ENCODE measurements at regions not wholly inside any gene's neighbourhood (a gene's known extent, or its start where the extent isn't known, plus 50 kb on each side); places are given as distances from the start of the nearest gene placed in this dataset.
A peak's percentile ranks its signal among the peaks of the same experiment; 100 is the strongest.

DNA sequence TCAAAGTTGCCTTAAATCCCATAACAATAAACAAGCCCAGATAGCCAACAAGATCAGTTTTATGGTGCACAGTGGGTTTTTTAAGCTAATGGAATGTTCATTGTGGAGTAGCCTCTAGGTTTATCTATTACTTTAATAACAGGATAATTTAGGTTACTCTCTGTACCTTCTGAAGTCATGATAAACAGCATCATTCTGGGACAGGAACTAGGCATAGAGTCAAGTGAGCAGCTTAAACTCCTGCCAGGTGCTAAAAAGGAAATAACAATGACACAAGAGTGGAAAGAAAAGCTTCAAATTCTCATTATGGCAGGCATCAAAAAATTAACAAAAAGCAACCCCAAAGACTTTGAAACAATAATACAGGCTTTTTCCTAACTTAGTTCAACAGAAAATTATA lies 228.8 kb downstream of the HACE1 start:
- POLR2A ChIA-PET, result no interaction called here
- CTCF ChIA-PET, result no interaction called here
- intact Hi-C loops (cut with micrococcal nuclease), result no loop called here
- Mint-ChIP-seq H3K9me3 (no peaks in the 10 kb centered on the region), H3K4me3 (no peak overlapping the region), H3K4me1 (ENCODE audit: low read depth) (no peaks in the 10 kb centered on the region), H3K27me3 (peaks cover 4% of the 10 kb centered on the region), H3K27ac (no peak overlapping the region), H3K36me3 (ENCODE audit: low read depth) (no peaks in the 10 kb centered on the region)
- TF ChIP-seq, protein P1, sequence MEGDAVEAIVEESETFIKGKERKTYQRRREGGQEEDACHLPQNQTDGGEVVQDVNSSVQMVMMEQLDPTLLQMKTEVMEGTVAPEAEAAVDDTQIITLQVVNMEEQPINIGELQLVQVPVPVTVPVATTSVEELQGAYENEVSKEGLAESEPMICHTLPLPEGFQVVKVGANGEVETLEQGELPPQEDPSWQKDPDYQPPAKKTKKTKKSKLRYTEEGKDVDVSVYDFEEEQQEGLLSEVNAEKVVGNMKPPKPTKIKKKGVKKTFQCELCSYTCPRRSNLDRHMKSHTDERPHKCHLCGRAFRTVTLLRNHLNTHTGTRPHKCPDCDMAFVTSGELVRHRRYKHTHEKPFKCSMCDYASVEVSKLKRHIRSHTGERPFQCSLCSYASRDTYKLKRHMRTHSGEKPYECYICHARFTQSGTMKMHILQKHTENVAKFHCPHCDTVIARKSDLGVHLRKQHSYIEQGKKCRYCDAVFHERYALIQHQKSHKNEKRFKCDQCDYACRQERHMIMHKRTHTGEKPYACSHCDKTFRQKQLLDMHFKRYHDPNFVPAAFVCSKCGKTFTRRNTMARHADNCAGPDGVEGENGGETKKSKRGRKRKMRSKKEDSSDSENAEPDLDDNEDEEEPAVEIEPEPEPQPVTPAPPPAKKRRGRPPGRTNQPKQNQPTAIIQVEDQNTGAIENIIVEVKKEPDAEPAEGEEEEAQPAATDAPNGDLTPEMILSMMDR (IDR thresholded peaks at IDR 0.05), result no peak
- no peak for ATAC-seq
- DNase-seq, result no peak

DNA sequence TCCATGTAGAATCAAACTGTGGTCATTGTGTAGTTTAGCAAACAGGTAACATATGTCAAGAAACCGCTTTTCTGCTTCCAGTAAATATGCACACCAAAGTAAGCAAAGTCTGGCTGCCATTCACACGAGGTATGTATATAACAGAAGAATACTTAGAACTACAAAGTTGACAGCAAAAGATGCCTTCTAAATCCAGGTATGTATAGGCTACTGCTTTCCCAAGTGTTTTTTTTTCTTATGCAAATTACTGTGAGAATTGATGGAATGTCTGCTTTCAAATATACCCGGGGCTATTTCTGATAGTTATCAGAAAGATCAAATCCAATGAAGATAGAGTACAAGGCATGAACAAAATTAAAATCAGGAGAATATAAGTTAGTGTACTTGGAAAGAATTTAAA lies 229.2 kb downstream of the HACE1 start:
- intact Hi-C loops (cut with micrococcal nuclease), result no loop called here
- Mint-ChIP-seq H3K9me3 (no peaks in the 10 kb centered on the region), H3K27ac (no peak overlapping the region), H3K4me3 (no peak overlapping the region), H3K27me3 (peaks cover 4% of the 10 kb centered on the region), H3K36me3 (ENCODE audit: low read depth) (no peaks in the 10 kb centered on the region), H3K4me1 (ENCODE audit: low read depth) (no peaks in the 10 kb centered on the region)
- ATAC-seq (no peak), DNase-seq (no peak)
- POLR2A ChIA-PET, result no interaction called here
- CTCF ChIA-PET, result no interaction called here
- TF ChIP-seq, protein P1 (IDR thresholded peaks at IDR 0.05), result no peak

DNA sequence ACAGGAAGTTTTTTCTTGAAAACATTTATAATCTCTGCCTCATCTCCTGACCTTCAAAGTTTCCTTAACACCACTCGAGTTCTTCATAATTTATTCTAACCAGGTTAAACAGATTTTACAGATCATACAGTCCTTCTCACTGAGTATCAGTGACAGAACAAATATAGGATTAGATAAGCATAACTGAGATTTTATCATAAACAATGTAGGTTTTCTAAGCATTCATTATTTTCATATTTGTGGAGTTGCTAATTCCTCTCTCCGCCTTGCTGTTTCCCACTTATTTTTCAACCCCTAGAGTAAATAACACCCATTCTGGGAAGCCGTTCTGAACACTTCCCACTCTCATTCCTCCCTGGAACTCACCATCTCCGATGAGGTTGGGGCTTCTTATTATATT lies 229.9 kb downstream of the HACE1 start:
- DNase-seq, result no peak
- CTCF ChIA-PET, result no interaction called here
- H3K4me1 Mint-ChIP-seq (ENCODE audit: low read depth), result no peaks in the 10 kb centered on the region
- H3K27me3 Mint-ChIP-seq, result peaks cover 5% of the 10 kb centered on the region
- H3K27ac Mint-ChIP-seq, result no peak overlapping the region
- no peaks in the 10 kb centered on the region for H3K36me3 Mint-ChIP-seq (ENCODE audit: low read depth)
- POLR2A ChIA-PET, result no interaction called here
- no peak for ATAC-seq
- TF ChIP-seq, protein P1 (IDR thresholded peaks at IDR 0.05), result no peak
- no peaks in the 10 kb centered on the region for H3K9me3 Mint-ChIP-seq
- intact Hi-C loops (cut with micrococcal nuclease), result no loop called here
- no peak overlapping the region for H3K4me3 Mint-ChIP-seq

DNA sequence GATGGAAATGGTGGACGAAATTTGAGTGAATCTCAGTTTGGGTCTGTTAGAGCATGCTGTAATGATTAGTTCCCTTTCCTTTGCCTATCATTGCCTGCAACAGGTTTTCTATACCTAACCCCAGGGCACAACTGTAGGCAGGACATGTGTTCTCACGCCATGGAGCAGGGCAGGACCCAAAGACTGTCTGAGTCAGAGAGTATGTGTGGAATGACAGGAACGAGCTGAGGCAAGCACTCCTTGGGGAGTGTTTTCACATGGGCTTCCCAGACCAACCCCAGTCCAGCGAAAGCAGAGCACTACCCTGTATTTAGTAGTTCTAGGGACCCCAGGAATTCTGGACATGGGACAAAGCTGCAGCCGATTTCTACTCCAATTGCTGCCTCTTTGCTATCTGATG lies 234.2 kb downstream of the HACE1 start:
- POLR2A ChIA-PET, result no interaction called here
- ATAC-seq (no peak), DNase-seq (no peak)
- Mint-ChIP-seq H3K9me3 (no peaks in the 10 kb centered on the region), H3K4me3 (no peak overlapping the region), H3K27me3 (peaks cover 5% of the 10 kb centered on the region), H3K36me3 (ENCODE audit: low read depth) (no peaks in the 10 kb centered on the region), H3K4me1 (ENCODE audit: low read depth) (peaks cover 6% of the 10 kb centered on the region), H3K27ac (no peak overlapping the region)
- intact Hi-C loops (cut with micrococcal nuclease), result no loop called here
- CTCF ChIA-PET, result no interaction called here
- TF ChIP-seq, protein P1 (IDR thresholded peaks at IDR 0.05), result no peak

DNA sequence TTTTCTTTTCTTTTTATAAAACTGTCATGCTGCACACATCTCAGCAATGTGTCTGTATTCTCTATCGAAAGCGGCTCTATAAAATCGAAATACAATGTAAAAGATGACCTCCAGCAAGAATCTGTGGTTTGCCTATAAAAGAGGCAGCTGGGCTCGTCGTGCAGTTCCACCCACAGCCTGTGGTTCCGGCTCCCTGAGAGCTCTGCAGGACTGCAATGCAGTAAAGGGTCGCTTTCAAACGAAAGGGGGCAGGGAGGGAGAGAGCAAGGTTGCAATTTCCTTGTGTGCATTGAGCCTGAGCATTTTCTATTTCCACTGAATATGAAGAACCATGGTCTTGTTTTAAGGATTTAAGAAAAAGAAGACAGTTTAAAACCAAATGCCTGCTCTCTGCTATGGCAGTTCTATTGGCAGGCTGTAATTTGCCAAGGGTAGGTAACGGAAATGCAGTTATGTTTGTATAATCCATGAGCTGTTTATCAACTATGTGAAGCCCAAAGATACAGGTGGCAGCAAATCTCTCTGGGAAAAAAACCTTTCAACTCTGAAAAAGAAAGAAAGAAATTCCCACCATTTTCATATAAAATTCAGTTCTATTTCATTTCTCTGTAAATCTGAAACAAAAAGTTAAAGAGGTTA lies 236.5 kb downstream of the HACE1 start:
- H3K36me3 Mint-ChIP-seq (ENCODE audit: low read depth), result no peaks in the 10 kb centered on the region
- TF ChIP-seq, protein P1 (IDR thresholded peaks at IDR 0.05), result no peak
- no peak overlapping the region for H3K27ac Mint-ChIP-seq
- H3K27me3 Mint-ChIP-seq, result peaks cover 5% of the 10 kb centered on the region
- peaks cover 6% of the 10 kb centered on the region for H3K4me1 Mint-ChIP-seq (ENCODE audit: low read depth)
- no peaks in the 10 kb centered on the region for H3K9me3 Mint-ChIP-seq
- intact Hi-C loops (cut with micrococcal nuclease), result no loop called here
- ATAC-seq (peak; percentile 55), DNase-seq (peak; percentile 24)
- CTCF ChIA-PET, result interaction anchor here (1.3 kb wide), 1 partner anchor 29 kb away, joined by 4 read pairs; no protein-coding TSS in a partner anchor
- no peak overlapping the region for H3K4me3 Mint-ChIP-seq
- POLR2A ChIA-PET, result no interaction called here

All from activated CD8-positive, alpha-beta T cell treated with anti-CD3 and anti-CD28 coated beads for 36 hours (primary cell).